Cardiac muscle cell (in vitro differentiated cells and primary cell): ENCODE measurements at regions not wholly inside any gene's neighbourhood (a gene's known extent, or its start where the extent isn't known, plus 50 kb on each side); places are given as distances from the start of the nearest gene placed in this dataset.

Source experiments
- DNase-seq, 2 donors: peaks; one replicate each; pipeline versions ENCODE4 v3.0.0 to v3.0.0-alpha.2; 2010 to 2017; ENCODE audit warnings: low read depth in 1 of 2, low spot score in 1 of 2
- H3K27ac ChIP-seq: fragments of 200-600 bp; sonication (generic); 2 replicates; pipeline ENCODE4 v1.5.1; 2016
- H3K27me3 ChIP-seq: fragments of 200-600 bp; sonication (generic); 2 replicates; pipeline ENCODE4 v1.6.0; 2016; ENCODE audit warnings: control low read depth
- H3K36me3 ChIP-seq: fragments of 200-600 bp; sonication (generic); 2 replicates; pipeline ENCODE4 v1.5.1; 2016; ENCODE audit warnings: control low read depth
- H3K4me1 ChIP-seq: fragments of 200-600 bp; sonication (generic); 2 replicates; pipeline ENCODE4 v1.8.1; 2017; ENCODE audit warnings: low read depth, mild to moderate bottlenecking, mixed run types
- H3K4me3 ChIP-seq: fragments of 200-600 bp; sonication (generic); 2 replicates; pipeline ENCODE4 v1.5.1; 2016; ENCODE audit warnings: mild to moderate bottlenecking
- H3K9me3 ChIP-seq: fragments of 200-600 bp; sonication (generic); 2 replicates; pipeline ENCODE4 v1.5.1; 2017; ENCODE audit warnings: low read depth, mild to moderate bottlenecking, control low read depth
- TF ChIP-seq, protein P1 (sequence below): IDR thresholded peaks from 2 replicates; pipeline ENCODE4 v1.5.1; 2012; ENCODE audit warnings: low read depth, mild to moderate bottlenecking, low read length

DNA sequence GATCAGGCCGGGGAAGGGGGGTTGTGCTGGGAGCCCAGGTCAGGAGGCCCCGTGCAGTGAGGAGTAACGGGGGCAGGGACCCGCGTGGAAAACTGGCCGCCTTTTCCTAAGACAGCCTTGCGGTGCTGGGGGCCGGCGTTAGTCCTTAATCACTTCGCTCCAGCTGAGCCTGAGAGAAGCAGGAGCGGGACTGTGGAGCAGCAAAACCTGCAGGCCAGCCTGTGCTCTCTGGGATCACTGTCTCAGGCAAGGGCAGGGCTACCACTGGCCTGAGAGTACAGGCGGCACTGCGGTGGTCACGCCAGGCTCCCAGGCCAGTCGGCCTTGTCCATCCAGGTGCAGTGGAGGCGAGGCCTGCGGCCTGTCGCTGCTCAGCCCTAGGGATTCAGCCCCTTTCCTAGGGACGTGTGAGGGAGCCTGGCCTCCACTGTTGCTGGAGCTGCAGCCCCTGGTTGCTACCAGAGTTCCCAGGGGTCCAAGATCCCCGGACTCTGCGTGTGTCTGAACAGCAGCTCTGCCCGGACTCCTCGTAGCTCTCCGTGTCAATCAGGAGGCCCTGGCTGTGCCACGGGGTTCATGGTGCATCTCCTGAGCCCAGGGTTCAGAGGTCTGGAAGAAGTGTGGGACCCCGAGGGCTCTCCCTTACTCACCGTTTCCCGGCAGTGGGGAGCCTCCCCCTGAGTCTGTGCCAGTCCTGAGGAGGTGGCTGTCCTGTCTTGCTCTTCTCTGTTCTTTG lies 2141.7 kb upstream of the TENM3 start:
- no peak for DNase-seq
- H3K27ac ChIP-seq, result no peak overlapping the region
- H3K9me3 ChIP-seq, result no peaks in the 10 kb centered on the region
- H3K36me3 ChIP-seq, result no peaks in the 10 kb centered on the region
- H3K4me3 ChIP-seq, result no peak overlapping the region
- TF ChIP-seq, protein P1, sequence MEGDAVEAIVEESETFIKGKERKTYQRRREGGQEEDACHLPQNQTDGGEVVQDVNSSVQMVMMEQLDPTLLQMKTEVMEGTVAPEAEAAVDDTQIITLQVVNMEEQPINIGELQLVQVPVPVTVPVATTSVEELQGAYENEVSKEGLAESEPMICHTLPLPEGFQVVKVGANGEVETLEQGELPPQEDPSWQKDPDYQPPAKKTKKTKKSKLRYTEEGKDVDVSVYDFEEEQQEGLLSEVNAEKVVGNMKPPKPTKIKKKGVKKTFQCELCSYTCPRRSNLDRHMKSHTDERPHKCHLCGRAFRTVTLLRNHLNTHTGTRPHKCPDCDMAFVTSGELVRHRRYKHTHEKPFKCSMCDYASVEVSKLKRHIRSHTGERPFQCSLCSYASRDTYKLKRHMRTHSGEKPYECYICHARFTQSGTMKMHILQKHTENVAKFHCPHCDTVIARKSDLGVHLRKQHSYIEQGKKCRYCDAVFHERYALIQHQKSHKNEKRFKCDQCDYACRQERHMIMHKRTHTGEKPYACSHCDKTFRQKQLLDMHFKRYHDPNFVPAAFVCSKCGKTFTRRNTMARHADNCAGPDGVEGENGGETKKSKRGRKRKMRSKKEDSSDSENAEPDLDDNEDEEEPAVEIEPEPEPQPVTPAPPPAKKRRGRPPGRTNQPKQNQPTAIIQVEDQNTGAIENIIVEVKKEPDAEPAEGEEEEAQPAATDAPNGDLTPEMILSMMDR, result no peak
- no peaks in the 10 kb centered on the region for H3K4me1 ChIP-seq
- no peaks in the 10 kb centered on the region for H3K27me3 ChIP-seq

DNA sequence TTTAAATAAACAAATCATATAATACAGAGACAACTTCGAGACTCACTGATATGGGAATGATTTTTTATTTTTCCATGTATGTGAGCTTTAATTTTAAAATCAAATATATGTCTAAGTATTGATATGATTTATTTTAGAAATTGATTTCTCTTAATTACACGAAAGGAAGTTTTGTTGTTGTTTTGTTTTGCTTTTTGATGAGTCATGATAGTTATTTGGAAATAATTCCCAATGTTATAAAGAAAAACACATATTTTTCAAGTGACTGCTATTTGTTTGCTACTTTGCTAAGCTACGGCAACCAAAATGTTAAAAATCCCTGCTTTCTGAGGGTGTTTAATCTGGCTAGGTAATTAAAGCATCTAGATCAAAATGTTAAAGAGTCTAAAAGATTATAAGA lies 2139.4 kb upstream of the TENM3 start:
- H3K4me3 ChIP-seq, result no peak overlapping the region
- no peaks in the 10 kb centered on the region for H3K4me1 ChIP-seq
- DNase-seq, result no peak
- TF ChIP-seq, protein P1, result no peak
- no peaks in the 10 kb centered on the region for H3K27me3 ChIP-seq
- H3K9me3 ChIP-seq, result no peaks in the 10 kb centered on the region
- no peak overlapping the region for H3K27ac ChIP-seq
- H3K36me3 ChIP-seq, result no peaks in the 10 kb centered on the region

DNA sequence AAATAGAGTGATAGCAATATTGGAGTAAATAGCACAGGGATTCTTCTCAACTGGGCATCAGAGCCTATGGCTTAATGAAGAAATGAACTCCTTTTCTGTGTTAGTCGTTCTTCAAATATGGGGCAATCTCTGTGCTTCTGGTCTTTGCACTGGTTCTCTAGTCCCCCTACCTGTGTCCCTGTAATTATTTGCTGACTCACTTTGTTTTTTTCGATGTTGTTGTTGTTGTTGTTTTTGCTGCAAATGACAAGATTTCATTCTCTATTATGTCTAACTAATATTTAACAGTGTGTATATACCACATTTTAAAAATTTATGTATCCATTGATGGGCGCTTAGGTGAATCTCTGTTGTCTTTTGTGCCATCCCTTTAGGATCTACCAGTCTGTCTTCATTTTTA lies 2137.8 kb upstream of the TENM3 start:
- TF ChIP-seq, protein P1, result no peak
- DNase-seq, result no peak

DNA sequence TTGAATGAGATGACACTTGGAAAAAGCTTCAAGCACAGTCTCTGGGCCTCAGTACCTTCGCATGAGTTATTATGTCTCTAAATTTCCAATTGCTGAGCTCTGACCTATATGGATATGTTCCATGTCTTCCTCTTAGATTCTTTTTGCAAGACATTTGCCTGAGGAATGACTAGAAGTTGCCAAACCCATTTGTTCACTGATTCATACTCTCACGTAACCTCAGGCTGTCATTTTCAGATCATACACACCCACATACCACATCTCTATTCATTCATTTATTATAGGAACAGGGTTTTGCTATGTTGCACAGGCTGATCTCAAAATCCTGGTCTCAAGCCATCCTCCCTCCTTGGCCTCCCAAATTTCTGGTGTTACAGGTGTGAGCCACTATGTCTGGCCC lies 2137.1 kb upstream of the TENM3 start:
- DNase-seq, result no peak
- Histone ChIP-seq H3K9me3 (no peaks in the 10 kb centered on the region), H3K4me1 (no peaks in the 10 kb centered on the region), H3K27ac (no peak overlapping the region), H3K4me3 (no peak overlapping the region), H3K27me3 (no peaks in the 10 kb centered on the region), H3K36me3 (no peaks in the 10 kb centered on the region)
- TF ChIP-seq, protein P1, result no peak

More for the DNA sequence above, 2137.8 kb upstream of the TENM3 start:
- no peaks in the 10 kb centered on the region for H3K4me1 ChIP-seq
- H3K4me3 ChIP-seq, result no peak overlapping the region
- H3K27ac ChIP-seq, result no peak overlapping the region
- no peaks in the 10 kb centered on the region for H3K9me3 ChIP-seq
- no peaks in the 10 kb centered on the region for H3K27me3 ChIP-seq
- no peaks in the 10 kb centered on the region for H3K36me3 ChIP-seq

DNA sequence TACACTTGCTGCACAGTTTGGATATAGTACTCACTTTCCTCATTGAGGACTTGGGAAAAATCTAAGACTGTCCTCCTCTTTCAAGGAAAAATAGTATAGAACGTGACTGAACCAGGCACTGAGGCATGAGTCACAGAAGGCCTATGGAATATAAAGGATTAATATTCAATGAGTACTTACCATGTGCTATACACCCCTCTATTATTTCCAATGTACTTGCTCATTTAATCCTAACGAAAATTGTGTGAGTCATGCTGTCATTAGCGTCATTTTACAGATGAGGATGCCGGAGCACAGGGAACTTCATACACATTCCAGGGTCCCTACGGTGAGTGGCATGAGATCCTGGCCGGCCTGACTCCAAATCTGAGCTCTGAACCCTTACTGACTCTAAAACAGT lies 2136.2 kb upstream of the TENM3 start:
- Histone ChIP-seq H3K27ac (no peak overlapping the region), H3K9me3 (no peaks in the 10 kb centered on the region), H3K36me3 (no peaks in the 10 kb centered on the region), H3K4me1 (no peaks in the 10 kb centered on the region), H3K4me3 (no peak overlapping the region), H3K27me3 (no peaks in the 10 kb centered on the region)
- DNase-seq, result no peak
- TF ChIP-seq, protein P1, result no peak
